Activated B cell treated with CpG ODN at 0.5 μM for 24 hours (primary cell): ENCODE measurements at regions not wholly inside any gene's neighbourhood (a gene's known extent, or its start where the extent isn't known, plus 50 kb on each side); places are given as distances from the start of the nearest gene placed in this dataset.

Experiments
- ATAC-seq: fragments of 200-7000 bp; cut with Tn5 transposase; one replicate; pipeline ENCODE4 v1.10.0; 2021; ENCODE audit warnings: low read depth, mild to moderate bottlenecking, moderate library complexity
- CTCF ChIA-PET: fragments of 350-600 bp; sonication (Branson Sonifier 250); formaldehyde crosslinking; loops from one replicate; lab custom pipeline; 2021; ENCODE audit warnings: antibody characterized with exemption; lab: Charles Lee
- POLR2A ChIA-PET: fragments of 350-600 bp; sonication (Branson Sonifier 250); formaldehyde crosslinking; loops from one replicate; lab custom pipeline; 2021; ENCODE audit warnings: antibody characterized with exemption; lab: Charles Lee
- DNase-seq: peaks from one replicate; pipeline ENCODE4 v3.0.0; 2022
- H3K27ac Mint-ChIP-seq: one replicate; pipeline ENCODE4 v1.8.0; 2020; ENCODE audit warnings: mixed read lengths
- H3K27me3 Mint-ChIP-seq: one replicate; pipeline ENCODE4 v1.8.0; 2021; ENCODE audit warnings: mixed read lengths
- H3K36me3 Mint-ChIP-seq: one replicate; pipeline ENCODE4 v1.8.0; 2021; ENCODE audit warnings: low read depth, mixed read lengths
- H3K4me1 Mint-ChIP-seq: one replicate; pipeline ENCODE4 v1.8.0; 2021; ENCODE audit warnings: mixed read lengths
- H3K4me3 Mint-ChIP-seq: one replicate; pipeline ENCODE4 v1.8.0; 2020; ENCODE audit warnings: mild to moderate bottlenecking, mixed read lengths
- H3K9me3 Mint-ChIP-seq: one replicate; pipeline ENCODE4 v1.8.0; 2020; ENCODE audit warnings: mixed read lengths
- CTCF ChIP-seq: fragments of 200-600 bp; IDR thresholded peaks from one replicate; pipeline ENCODE4 v1.8.0; 2022; ENCODE audit warnings: antibody characterized with exemption, mild to moderate bottlenecking
- intact Hi-C: fragments of 100-400 bp; cut with micrococcal nuclease; formaldehyde crosslinking; loops from one replicate; pipeline ENCODE4 v1.15.1; 2024

GRCh38 chr2:183244300-183244844 is 120.1 kb downstream of the NUP35 start:
- no peak for ATAC-seq
- no peak for TF ChIP-seq CTCF

GRCh38 chr2:183248866-183249567 is 124.8 kb downstream of the NUP35 start:
- no peak for TF ChIP-seq CTCF
- no peaks in the 10 kb centered on the region for H3K36me3 Mint-ChIP-seq
- no peak overlapping the region for H3K27ac Mint-ChIP-seq
- ChIA-PET CTCF (interaction anchor here (0.7 to 1.6 kb wide), 5 partner anchors 9 to 805 kb away, joined by 3 to 4 read pairs (median 3); no protein-coding TSS in a partner anchor), POLR2A (no interaction called here)
- H3K9me3 Mint-ChIP-seq, result no peaks in the 10 kb centered on the region
- DNase-seq, result no peak
- H3K4me1 Mint-ChIP-seq, result no peaks in the 10 kb centered on the region
- no peak for ATAC-seq
- H3K4me3 Mint-ChIP-seq, result no peak overlapping the region
- H3K27me3 Mint-ChIP-seq, result no peaks in the 10 kb centered on the region
- intact Hi-C loops, result loop anchor here (2.0 kb wide), 1 partner anchor 112 kb away; no protein-coding TSS in a partner anchor

More at GRCh38 chr2:183244300-183244844, 120.1 kb downstream of the NUP35 start:
- ChIA-PET CTCF (no interaction called here), POLR2A (no interaction called here)
- no peak overlapping the region for H3K4me3 Mint-ChIP-seq
- no peaks in the 10 kb centered on the region for H3K9me3 Mint-ChIP-seq
- no peaks in the 10 kb centered on the region for H3K27me3 Mint-ChIP-seq
- no peaks in the 10 kb centered on the region for H3K4me1 Mint-ChIP-seq
- DNase-seq, result no peak
- intact Hi-C loops, result no loop called here
- no peaks in the 10 kb centered on the region for H3K36me3 Mint-ChIP-seq
- no peak overlapping the region for H3K27ac Mint-ChIP-seq

DNA sequence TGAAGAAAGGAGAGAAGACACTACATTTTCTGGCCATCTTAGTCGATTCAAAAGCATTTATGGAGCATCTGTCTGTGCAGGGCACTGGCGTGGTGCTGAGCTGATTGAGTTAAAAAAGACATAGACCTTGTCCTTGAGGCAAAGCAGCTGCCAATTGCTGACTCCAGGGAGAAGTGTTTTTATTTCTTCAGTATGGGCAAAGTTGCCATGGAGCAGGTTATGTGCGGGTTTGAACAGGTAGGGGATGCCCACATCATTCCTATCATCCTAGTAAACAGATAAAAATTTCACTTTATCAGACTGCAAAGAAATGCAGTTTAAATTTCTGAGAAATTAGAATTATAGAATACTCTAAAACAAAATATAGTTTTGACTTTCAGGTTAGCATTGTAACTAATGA is 125.8 kb downstream of the NUP35 start:
- Mint-ChIP-seq H3K9me3 (no peaks in the 10 kb centered on the region), H3K27me3 (no peaks in the 10 kb centered on the region), H3K4me1 (no peaks in the 10 kb centered on the region), H3K27ac (no peak overlapping the region), H3K4me3 (no peak overlapping the region), H3K36me3 (no peaks in the 10 kb centered on the region)
- CTCF ChIA-PET, result interaction anchor here (1.1 to 1.6 kb wide), 4 partner anchors 10 to 35 kb away, joined by 3 to 4 read pairs (median 3); no protein-coding TSS in a partner anchor
- no peak for ATAC-seq
- intact Hi-C loops, result no loop called here
- no peak for TF ChIP-seq CTCF
- POLR2A ChIA-PET, result no interaction called here
- DNase-seq, result no peak

DNA sequence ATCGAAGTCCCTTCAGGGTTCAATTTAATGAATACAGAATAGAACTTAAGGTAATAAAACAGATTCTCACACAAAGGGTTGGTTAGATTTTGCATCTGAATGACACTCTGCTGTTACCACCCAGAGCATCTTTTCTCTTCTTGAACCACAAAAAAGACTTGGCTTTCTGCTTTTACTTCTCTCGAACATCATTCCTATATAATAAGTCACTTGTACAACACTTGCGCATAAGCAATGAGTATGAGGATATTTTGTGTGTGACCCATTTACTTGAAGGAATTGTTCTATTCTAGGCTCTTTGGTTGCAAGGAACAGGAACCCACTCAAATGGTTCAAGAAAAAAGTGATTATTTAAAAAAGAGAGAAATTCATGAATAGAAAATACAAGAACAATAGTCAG is 126.2 kb downstream of the NUP35 start:
- CTCF ChIA-PET, result interaction anchor here (1.6 kb wide), 1 partner anchor 12 kb away, joined by 3 read pairs; no protein-coding TSS in a partner anchor
- no peaks in the 10 kb centered on the region for H3K9me3 Mint-ChIP-seq
- ATAC-seq, result no peak
- no peak for TF ChIP-seq CTCF
- H3K4me1 Mint-ChIP-seq, result no peaks in the 10 kb centered on the region
- POLR2A ChIA-PET, result no interaction called here
- H3K27ac Mint-ChIP-seq, result no peak overlapping the region
- H3K4me3 Mint-ChIP-seq, result no peak overlapping the region
- H3K36me3 Mint-ChIP-seq, result no peaks in the 10 kb centered on the region
- intact Hi-C loops, result no loop called here
- H3K27me3 Mint-ChIP-seq, result no peaks in the 10 kb centered on the region
- DNase-seq, result no peak

DNA sequence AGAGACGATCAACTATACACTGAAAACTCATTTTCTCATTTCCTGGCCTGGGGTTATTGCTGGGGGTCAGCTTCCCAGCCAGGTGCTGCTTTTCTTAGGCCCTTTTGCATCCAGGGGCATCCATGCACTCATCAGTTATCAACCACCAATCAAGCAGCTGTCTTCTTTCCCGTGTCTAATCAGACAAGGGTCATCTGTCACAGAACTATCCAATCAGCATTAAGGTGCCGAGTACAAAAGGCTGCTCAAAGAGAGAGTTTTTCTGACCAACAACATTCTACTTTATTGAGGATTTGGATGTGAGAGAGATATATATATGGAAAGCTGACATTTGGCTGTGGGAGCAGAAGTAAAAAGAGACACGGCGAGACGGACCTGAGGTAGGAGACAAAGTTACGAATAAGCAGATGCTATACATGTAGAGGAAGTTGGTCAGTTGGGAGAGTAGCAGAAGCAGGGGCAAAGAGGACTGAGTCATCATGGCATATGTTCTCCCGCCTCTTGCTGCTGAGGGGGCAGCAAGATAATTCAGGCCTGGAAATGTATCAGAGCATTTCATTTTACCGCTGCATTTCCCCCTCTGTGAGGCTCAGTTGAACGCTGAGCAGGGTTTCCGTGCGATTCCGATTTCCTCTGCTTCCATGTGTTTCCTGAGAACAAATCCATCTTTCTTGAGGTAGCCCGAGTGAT is 129.3 kb downstream of the NUP35 start:
- DNase-seq (no peak), ATAC-seq (no peak)
- H3K36me3 Mint-ChIP-seq, result no peaks in the 10 kb centered on the region
- POLR2A ChIA-PET, result no interaction called here
- intact Hi-C loops, result no loop called here
- no peaks in the 10 kb centered on the region for H3K9me3 Mint-ChIP-seq
- no peak overlapping the region for H3K4me3 Mint-ChIP-seq
- H3K27me3 Mint-ChIP-seq, result no peaks in the 10 kb centered on the region
- CTCF ChIA-PET, result no interaction called here
- no peak overlapping the region for H3K27ac Mint-ChIP-seq
- no peak for TF ChIP-seq CTCF
- no peaks in the 10 kb centered on the region for H3K4me1 Mint-ChIP-seq
